HG02885 (cell line): ENCODE measurements at regions not wholly inside any gene's neighbourhood (a gene's known extent, or its start where the extent isn't known, plus 50 kb on each side); places are given as distances from the start of the nearest gene placed in this dataset.
A peak's percentile ranks its signal among the peaks of the same experiment; 100 is the strongest.

Experiments used
- ATAC-seq: cut with Tn5 transposase; IDR thresholded peaks from one replicate; pipeline ENCODE4 v1.9.1; 2021; ENCODE audit warnings: mild to moderate bottlenecking; ENCODE audit not compliant: unreplicated experiment, poor library complexity

DNA sequence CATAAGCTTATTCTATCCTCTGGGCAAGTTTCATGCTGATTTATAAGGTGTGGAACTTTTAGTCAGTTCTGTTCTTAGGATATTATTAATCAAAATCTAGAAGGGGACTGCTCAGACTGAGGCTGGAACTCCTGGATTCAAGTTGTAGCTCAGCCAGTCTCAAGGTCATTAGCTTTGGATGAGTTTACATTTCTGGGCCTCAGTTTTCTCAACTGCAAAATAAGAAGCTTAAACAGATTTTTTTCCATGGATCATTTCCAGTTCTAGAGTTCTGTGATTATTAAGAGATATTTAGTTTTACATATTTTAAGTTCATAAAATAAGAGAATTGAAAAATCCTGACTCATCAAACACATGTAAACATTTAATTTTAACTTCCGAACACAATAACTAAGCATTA is 442.5 kb upstream of the PKDCC start:
- ATAC-seq: no peak

DNA sequence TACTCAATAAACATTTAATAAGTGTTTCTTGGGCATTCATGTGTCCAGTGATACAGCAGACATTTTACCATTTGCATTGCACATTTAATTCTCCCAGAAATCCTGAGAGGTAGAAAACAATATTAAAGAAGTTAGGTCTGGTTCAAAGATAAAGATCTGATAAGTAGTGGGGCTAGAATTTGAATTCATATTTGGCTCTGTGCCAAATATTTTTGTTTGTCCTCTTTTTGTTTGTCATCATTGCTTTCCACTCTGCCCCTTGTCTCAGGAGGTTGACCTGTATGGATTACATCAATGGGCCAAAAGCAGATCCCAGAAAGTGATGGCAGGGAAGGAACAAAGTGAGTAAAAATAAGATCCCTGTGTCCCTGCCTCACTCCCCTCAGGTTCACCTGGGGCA is 441.9 kb upstream of the PKDCC start:
- no peak for ATAC-seq

DNA sequence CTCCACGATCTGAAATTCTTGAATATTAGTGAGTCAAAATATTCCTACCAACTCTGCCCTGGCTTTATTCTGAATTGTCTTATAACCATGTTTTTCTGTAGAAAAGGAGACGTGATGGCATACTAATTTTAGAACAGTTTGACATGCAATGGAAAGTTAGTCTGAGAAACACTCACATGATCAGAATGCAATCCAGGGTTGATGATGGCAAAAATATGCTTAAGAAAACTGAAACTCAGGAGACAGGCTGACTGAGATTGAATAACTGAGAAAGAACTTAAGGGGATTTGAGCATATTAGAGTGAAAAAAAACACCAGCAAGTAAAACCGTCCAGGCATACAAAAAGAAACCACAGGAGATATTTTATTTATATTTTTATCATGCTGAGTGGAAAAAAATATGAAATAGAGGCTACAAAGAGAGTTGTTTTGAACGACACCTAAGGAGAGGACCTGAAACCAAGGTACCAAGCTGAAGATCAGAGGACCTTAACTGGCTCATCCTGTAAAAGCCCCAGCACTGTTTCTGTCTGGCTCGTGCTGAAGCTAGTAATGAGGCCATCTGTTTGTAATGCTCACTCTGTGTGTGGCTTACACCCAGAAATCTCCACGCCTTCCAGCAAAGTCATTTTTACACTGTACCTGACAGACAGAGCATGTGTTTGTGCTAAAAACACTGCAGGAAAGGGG is 437.2 kb upstream of the PKDCC start:
- no peak for ATAC-seq

DNA sequence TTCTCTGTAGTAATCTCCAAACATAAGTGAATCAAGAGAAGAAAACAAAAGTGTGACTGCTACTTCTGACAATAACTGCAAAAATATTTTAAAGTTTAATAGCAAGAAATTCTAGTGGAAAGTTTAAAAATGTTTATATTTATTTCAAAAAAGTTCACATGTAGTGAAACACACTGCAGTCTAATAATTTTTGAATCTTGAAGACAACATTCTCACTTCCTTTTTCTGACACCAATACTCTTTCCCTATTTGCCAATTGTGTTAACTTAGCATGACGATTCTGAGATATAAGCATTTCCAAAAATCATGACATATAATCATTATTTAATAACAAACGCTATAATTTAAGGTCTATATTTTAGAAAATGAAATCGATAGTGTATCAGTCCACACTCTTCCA is 429.1 kb upstream of the PKDCC start:
- peak; percentile 56 for ATAC-seq

DNA sequence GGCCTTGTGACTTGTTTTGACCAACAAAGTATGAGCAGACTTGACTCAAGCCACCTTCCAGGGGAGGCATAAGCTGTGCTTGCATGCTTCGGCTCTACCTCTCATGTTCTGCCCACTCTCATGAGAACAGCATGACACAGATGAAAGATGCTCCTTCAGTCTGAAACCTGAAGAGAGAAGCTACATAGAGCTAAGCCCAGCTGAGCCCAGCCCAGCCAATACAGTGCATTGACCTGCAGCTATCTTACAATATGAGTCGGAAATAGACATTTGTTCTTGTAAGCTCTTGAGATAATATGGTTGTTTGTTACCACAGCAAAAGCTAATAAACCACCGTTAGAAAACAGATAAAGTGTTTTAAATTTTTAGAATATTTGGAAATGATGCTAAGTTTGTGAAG is 426.7 kb upstream of the PKDCC start:
- no peak for ATAC-seq

DNA sequence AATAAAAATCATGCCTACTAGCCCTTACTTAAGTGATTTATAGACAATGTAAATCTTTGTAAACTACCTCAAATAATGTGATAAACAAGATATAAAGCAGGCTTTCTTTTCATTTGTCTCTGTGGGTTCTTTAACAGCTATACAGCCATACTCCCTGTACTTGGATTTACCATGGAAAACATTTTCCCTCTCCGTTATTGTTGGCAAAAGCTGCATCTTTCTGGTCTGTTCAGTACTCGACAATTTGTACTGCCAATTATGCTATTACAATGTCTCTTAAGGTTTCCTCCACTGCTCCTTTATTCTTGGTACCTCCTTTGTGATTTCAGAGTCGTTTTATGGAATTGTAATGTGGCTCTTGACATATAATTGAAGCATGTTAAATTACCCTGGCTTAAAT is 426.3 kb upstream of the PKDCC start:
- no peak for ATAC-seq

DNA sequence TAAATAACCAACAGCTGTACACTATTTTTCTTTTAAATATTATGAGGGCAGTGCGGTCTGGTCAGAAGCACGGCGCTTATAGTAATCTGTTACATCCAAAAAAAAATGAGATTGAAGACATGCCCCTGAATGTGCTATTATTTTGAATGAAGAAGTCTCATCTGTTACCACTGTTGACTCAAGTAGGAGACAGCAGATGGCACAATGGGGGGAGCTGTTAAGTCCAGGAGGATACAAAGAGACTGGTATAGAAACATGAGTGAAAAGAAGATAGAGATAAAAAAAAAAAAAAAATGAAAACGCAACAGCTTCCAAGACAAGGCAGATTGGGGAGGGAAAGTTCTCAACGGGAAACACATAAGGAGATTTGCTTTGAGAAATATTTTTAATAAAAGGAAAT is 425.5 kb upstream of the PKDCC start:
- ATAC-seq: no peak

DNA sequence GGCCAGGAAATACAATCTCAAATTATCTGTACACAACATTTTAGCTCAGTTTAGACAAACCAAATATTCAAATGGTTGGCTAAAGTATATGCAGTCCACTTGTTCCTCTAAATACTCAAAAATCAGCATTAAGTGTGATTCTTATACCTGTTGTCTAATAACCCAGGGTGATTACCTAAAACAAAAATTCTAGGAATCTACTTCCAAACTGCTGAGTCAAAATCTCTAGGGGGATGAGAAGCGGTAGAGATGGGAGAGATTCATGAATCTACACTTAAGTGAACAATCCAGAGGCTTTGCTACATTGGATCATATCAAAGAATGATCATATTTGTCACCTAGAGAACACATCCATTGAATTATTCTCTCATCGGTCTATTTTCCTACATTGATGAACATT is 420.9 kb upstream of the PKDCC start:
- no peak for ATAC-seq

DNA sequence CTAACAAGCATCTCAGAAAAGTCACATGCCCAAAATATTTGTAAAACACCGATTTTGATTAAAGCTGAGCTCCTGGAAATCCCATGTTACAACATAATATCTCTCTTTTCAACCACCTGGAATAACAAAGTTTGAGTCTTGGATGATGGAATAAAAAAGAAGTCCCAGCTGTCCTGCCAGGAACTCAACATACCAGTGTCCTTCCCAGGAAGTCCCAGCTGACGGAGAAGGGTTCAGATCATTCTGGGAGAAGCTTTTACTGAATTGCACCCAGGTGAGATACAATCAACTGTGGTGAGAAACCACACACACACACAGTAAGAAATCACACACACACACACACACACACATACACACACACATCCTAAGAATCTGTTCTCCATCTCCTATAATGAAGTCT is 413.1 kb upstream of the PKDCC start:
- no peak for ATAC-seq

DNA sequence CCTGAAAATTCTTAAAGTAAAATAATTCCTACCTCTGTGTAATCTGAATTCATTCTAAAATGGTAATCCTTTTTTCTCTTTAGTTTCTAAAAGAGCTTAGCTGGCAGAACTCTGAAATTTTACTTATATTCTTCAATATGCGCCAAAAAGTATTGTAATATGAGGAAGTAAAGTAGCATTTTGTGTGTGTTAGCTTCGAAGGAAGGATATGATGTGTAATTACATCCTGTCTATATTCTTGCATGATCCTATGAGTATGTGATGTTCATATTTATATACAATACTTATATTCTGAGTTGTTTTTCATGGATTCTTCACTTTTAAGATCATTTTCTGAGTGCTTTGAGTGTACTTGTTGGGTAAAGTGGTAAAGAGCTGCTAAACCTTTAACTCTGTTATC is 402.9 kb upstream of the PKDCC start:
- ATAC-seq: no peak

DNA sequence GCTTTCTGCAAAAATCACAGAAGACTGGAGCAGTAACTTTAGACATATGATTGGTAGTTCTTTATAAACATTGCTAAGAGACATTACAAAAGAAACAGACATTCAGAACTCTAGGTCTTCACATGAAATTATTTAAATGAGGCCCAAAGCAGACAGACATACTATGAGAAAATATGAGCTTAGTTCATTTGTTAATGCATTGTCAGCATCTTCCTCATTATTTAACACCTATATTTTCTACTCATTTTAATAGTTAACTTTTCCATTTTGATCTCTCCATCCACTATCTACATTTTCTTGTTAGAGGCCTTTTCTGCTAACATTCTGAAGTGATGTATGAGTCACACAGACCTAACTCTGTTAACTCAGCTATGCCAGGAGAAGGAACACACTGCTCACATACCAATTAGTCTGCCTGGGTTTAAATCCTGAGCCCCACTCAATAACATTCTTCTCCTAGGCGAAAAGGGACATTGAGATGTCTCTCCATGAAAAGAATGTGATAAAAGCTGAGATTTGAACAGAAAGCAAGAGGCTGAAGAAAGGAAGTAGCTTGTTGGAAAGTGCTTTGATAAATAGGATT is 400.3 kb upstream of the PKDCC start:
- ATAC-seq: no peak

DNA sequence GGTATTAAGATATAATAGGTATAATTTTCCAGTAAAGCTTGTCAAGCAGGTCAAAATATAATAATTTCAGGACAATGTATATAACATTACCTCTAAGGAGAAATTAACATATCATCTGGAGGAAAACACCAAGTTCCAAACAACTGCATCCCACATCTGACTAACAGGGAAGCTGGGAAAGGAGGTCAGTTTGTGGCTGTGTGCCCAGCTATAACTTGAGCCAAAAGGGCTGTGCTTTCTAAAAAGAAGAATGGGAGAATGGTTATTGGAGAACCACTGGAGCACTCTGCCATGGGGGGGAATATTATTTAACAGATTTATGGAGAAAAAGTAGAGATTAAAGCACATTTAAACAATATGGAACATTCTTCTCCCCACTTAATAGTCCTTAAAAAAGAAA is 390.6 kb upstream of the PKDCC start:
- no peak for ATAC-seq

DNA sequence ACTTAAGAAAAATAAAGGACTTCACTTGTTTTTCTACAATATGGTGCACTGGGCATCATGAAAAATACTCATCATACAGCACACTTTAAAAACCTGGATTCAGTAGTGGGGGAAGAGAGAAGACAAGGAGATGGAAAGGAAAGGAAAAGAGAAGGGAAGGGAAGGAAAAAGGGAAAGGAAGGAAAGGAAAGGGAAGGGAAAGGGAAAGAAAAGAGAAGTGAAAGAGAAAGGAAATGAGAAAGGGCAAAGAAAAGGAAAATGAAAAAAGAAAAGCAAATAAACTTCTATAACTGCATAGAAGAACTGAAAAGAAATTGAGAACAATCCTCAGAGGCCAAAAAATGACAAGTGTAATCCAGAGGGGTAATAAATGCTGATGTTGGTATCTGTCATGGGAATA is 388.1 kb upstream of the PKDCC start:
- ATAC-seq: no peak

DNA sequence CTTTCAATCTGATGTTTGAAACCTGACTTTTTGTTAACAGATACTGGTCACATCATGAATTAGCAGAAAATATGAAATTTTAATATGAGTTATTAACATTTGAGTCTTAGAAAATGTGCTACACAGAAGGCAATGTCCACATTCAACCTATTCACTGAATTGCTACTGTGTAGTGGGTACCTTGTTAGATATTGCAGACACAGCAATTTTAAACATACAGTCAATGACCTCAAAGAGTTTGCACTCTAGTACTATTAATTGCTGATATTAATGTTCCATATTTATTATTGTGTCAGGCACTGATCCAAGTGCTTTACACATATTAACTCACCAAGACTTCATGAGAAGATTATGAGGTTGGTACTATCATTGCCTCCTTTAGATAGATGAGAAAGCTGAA is 385.4 kb upstream of the PKDCC start:
- no peak for ATAC-seq

DNA sequence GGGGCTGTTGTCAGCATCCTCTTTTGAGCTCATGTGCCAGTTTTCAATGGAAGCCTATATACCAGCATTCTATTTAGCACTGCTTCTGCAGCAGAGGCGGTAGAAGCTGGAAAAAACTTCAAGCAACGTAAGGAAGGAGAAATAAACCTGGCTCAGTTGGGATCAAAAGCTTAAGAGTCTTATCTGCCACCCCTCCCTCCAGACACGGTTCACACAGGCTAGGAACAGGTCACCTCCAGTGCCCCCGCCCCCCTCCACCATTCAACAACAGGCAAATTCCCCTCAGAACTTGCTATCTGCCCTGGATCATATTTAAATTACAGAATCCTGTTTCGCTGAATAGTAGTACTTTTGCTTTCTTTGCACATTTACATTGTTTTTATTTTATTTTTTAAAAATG is 384.8 kb upstream of the PKDCC start:
- ATAC-seq: no peak

DNA sequence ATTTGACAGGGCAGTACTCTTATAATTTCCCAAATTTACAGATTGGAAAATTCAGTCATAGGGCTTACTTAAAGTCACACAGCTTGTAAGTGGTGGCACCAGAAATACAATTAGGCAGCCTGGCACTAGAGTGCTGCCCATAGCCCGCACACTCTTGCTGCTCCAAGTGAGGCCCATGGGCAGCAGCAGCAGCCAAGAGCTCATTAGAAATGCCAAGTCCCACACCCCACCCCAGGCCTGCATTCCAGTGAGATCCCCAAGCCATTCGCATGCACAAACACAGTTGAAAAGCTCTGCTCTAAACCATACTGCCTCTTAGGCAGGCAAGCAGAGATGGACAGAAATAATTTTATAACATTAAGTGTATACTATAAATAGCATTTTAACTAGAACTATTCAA is 379.3 kb upstream of the PKDCC start:
- no peak for ATAC-seq

DNA sequence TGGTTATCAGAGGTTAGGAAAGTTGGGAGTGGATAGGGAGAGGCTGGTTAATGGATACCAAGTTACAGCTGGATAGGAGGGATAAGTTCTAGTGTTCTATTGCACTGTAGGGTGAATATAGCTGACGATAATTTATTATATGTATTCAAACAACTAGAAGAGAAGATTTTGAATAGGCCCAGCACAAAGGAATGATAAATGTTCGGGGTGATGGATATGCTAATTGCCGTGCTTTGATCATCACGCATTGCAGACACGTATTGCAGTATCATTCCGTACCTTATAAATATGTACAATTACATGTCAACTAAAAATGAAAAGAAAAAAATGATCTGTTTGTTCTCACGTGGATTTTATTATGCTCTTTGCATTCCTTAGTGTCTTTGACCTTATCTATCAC is 369.2 kb upstream of the PKDCC start:
- no peak for ATAC-seq

DNA sequence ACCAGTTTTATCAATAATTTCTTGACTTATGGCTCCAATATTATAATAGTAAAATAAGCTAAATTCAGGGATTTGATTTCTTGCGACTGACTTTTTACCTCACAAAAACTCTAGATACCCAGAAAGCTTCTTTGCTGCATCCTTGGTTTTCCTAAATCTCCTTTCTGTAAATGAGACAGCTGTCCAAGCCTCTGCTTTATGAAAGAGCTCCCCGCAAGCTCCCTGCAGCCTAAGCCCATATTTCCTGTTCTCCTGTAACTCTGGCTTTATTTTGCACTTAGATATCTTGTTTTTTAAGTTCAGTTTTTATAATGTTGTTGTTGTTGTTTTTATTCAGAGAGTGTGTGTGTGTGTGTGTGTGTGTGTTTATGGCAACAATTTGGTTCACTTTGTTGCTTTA is 361.7 kb upstream of the PKDCC start:
- no peak for ATAC-seq

DNA sequence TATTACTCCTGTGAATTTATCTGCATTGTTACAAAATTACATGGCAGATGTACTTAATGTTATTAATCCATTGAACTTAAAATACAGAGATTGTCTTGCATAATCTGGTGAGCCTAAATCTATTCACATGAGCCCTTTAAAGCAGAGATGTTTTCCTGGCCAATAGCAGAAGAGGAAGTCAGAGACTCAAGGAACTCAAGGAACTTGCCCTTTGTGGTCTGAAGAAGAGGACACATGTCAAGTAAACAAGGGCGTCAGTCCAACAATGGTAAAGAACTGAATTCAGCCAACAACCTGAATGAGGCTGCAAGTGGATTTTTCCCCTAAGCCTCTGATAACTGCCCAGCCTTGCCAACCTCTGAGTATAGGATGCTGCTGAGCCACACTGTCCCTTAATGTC is 356.3 kb upstream of the PKDCC start:
- no peak for ATAC-seq

DNA sequence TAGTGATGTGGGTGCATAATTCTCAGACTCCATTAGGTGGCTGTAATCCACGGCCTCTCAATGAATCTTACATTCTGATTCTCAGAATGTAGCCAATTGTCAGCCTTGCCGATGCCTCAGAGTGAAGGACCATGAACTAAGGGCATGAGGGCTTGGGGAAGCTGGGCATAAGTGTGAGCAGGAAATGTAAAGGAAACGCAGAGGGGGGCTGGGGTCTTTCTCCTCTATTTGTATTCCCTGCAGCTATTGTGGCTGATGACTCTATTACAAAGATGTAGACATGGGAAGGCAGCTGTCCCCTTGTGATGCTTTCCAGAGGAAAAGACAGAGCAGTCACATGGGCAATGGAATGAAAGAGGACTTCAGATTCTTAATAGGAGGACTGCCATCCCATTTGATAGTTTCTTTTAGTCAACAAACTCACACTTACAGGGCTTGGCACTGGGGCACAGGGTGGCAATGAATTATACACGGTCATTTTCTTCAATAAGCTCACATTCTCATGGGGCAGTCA is 353.2 kb upstream of the PKDCC start:
- ATAC-seq: no peak

DNA sequence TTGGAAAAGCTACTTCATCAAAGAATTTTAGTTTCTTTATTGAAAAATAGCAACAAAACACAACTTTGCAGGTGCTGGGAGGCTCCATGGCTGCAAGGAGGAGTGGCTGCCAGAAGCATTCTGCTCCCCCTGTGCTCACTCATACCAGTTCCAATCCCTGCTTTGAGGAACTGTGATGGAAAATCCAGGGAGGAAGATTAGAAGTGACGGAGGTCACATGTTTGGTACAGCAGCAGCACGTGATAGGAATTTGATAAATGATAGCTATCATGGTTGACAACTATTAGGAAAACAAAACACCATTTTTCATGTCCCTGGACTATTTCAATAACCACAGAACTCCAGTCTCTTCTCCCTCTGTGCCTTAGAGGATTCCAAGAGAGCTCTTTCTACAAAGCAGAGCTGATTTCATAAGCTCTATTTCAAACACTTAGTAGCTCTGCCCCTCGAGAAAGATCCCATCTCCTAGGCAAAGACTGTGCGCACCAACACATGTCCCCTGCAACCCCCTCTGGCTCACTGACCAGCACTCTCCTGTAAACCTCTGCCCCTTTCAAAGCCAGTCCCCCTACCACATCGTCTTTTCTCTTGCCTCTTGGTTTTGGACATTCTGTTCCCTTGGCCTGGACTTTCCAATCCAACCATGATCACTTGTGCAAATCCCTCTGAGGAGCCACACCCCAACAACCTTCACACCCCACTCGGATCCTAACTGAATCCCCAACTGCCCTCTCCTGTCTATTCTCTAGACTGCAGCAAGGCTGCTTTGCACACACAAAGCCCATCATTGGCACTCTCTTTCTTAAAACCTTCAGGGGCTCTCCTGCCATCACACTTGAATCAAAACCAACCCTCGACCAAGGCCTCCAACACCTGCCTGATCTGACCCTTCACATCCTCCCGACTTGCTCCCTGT is 352.4 kb upstream of the PKDCC start:
- ATAC-seq: no peak
